ENCODE measurements at regions not wholly inside any gene's neighbourhood (a gene's known extent, or its start where the extent isn't known, plus 50 kb on each side); places are given as distances from the start of the nearest gene placed in this dataset.
"Not testable (repeated sequence)": the region's sequence is repeated elsewhere in the genome, so short reads cannot be mapped to it uniquely, and the experiment has no call there.

- no peak for DNase-seq (ENCODE audit: low read depth)
These were observed 244.4 kb downstream of the DLEU7 start for GRCh38 chr13:50599046-50599445.

DNA sequence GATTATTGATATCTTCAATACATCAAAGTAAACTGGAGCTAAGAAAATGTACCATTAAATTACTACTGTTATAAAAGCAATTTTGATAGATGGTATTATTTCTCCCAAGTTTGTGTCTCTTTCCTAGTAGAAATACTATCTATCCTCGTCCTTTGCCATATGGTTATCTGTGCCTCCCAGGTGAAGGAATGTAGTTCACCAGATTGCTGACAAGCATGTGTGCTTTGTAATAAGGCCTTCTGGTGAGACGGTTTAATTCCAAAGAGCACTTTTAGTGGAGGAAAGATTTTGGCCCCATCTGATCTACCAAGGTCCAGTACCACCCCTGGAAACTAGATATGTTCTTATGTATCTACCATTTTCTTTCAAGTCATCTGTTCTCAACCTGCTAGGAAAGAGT lies 243.6 kb downstream of the DLEU7 start:
- no peak for DNase-seq (ENCODE audit: low read depth)

GRCh38 chr13:50608370-50608769 lies 235.1 kb downstream of the DLEU7 start:
- DNase-seq (ENCODE audit: low read depth) = no peak

- no peak for DNase-seq (ENCODE audit: low read depth)
These were observed 234.5 kb downstream of the DLEU7 start for GRCh38 chr13:50609011-50609410.

GRCh38 chr13:50610238-50610637 lies 233.3 kb downstream of the DLEU7 start:
- no peak for DNase-seq (ENCODE audit: low read depth)

DNA sequence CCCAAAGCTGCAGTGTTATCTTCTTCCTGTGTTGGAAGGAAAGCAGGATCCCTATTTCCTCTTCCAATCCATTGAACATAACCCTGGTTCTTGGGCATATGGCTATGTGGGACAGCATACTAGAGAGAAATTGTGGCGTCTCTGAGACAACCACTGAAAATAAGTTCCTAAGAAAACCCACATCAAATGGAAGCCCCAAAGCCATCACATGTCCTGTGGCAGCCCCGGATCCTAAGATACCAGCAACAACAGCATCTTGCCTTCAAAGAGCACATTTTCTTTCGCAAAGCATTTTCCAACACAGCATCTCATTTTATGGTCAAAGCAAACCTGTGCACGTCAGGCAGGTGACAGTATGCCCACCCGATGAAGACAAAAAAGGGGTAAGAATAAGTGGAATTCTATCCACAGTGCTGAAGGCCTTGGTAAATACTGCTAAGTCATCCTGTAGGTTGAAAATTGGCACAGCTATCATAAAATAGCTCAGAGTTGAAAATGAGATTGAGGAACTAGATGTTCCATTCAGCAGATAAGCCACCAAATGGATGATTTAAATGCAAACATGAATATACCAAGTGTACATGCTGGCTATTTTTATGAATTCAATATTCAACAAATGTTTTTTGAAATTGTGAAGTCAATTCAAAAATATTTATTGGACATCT lies 232.2 kb downstream of the DLEU7 start:
- no peak for DNase-seq (ENCODE audit: low read depth)

DNA sequence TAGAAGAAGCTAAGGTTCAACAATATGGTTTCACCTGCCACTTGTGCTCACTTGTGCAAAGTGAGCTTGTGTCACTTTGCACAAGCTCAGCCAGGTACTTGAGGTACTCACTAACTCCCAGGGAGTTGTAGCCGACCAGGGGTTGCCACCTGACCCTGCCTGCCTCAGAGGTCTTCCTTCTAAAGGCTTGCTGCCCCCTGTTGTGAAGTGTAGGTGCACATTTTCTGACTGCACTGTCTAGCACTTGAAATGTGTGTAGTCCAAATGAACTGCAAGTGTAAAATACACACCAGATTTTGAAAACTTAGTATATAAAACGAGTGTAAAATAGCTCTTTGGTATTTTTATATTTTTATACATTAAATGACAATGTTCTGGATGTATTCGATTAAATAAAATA lies 230.8 kb downstream of the DLEU7 start:
- no peak for DNase-seq (ENCODE audit: low read depth)

GRCh38 chr13:50613356-50613831 lies 230.1 kb downstream of the DLEU7 start:
- no peak for DNase-seq (ENCODE audit: low read depth)

DNA sequence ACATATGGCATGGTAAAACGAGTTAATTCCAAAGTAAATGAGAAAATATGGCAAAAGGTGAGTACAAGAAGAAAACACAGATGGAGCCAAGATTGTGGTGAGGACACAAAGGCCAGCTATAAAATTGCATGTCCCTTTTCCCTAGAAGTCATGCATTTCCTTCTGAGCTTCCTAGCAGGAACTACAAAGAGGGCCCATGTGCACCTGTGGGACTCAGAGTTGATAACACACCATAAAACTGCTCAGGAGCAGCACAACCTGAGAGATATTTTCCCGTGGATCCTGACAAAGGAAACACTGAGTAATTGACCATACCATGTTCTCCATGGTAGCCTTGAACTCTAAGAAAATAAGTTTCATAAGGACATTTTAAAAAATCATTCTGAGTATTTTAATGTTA lies 228.3 kb downstream of the DLEU7 start:
- no peak for DNase-seq (ENCODE audit: low read depth)

DNA sequence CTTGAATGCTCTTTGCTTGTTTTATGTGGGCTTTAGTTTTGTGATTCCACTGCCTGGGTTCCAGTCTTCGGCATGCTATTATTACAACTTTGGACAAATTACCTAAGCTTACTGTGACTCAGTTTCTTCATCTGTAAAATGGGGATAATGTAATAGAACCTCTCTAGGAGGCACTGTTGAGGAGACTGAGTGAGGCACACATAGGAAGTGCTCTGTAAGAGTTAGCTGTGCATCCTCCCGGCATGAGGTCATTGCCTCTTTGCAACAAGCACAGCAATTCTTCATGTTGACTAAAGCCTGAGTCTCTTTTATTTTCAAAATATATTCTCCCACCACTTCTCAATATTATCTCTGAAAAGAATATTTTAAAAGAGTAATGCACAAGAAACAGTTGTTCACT lies 227.4 kb downstream of the DLEU7 start:
- DNase-seq (ENCODE audit: low read depth) = peak; percentile 80

DNA sequence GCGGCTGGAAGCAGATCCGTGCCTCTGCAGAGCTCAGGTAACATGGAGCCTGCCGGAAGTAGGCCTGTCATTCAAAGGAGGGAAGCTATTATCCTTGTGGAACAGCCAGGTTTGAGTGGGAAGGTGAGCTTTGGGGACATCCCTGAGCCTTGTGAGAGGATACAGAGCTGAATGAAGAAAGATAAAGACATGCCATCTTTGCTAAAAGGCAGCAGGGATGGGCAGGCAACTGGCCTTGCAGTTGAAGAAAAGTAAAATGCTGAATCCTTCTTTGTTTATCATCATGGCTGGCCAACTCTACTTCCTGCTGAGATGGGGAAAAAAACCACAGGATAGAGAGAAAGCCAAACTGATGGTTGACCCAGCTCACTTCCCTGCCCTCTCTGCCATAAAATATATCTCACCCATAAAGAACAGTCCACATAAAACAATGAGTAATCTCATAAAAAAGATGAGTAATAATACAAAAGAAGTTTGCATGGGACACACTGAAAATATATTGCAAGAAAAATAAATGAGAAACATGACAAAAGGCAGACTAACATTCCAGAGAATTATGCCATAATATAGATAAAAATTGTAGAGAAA lies 226.3 kb downstream of the DLEU7 start:
- peak; percentile 72 for DNase-seq (ENCODE audit: low read depth)

- no peak for DNase-seq (ENCODE audit: low read depth)
These were observed 225.3 kb downstream of the DLEU7 start for GRCh38 chr13:50618206-50618605.

GRCh38 chr13:50626101-50626547 lies 217.4 kb downstream of the DLEU7 start:
- DNase-seq (ENCODE audit: low read depth) = peak; percentile 96

GRCh38 chr13:50627111-50627510 lies 216.4 kb downstream of the DLEU7 start:
- DNase-seq (ENCODE audit: low read depth) = peak; percentile 58

DNA sequence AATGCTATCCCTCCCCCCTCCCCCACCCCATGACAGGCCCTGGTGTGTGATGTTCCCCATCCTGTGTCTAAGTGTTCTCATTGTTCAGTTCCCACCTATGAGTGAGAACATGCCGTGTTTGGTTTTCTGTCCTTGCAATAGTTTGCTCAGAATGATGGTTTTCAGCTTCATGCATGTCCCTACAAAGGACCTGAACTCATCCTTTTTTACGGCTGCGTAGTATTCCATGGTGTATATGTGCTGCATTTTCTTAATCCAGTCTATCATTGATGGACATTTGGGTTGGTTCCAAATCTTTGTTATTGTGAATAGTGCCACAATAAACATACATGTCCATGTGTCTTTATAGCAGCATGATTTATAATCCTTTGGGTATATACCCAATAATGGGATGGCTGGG lies 215.0 kb downstream of the DLEU7 start:
- not testable (repeated sequence) for DNase-seq (ENCODE audit: low read depth)

- DNase-seq (ENCODE audit: low read depth) = peak; percentile 58
These were observed 214.0 kb downstream of the DLEU7 start for GRCh38 chr13:50629497-50629896.

DNA sequence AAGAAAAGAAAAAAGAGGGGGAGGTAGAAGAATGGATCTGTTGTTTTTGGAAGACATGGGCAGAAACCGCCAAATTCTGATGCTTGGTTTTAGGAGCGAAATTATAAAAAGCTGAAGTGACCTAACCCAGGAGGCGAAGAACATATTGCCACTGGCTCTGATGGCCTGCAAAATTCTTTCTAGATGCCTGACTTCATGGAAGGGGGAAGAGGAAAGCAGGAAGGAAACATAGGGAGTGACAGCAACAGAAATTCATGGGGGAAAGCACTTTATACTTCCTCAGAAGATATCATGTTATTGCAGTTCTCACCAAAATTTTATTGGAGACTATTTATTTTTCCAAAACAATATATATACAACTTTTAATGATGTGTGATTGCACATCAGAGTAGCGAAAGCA lies 213.5 kb downstream of the DLEU7 start:
- no peak for DNase-seq (ENCODE audit: low read depth)

- DNase-seq (ENCODE audit: low read depth) = peak; percentile 33
These were observed 212.5 kb downstream of the DLEU7 start for GRCh38 chr13:50631041-50631440.

DNA sequence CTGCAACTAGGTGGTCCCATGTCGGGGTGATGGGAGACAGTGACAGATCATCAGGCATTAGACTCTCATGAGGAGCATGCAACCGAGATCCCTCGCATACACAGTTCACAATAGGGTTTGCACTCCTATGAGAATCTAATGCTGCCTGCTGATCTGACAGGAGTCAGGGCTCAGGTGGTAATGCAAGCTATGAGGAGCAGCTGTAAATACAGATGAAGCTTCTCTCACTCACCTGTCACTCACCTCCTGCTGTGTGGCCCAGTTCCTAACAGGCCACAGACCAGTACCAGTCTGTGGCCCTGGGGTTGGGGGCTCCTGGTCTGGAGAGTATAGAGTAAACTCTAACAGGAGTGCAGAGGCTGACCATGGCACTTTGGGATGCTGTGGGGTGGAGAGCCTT lies 209.2 kb downstream of the DLEU7 start:
- DNase-seq (ENCODE audit: low read depth) = no peak

GRCh38 chr13:50635504-50635903 lies 208.0 kb downstream of the DLEU7 start:
- DNase-seq (ENCODE audit: low read depth) = peak; percentile 74

DNA sequence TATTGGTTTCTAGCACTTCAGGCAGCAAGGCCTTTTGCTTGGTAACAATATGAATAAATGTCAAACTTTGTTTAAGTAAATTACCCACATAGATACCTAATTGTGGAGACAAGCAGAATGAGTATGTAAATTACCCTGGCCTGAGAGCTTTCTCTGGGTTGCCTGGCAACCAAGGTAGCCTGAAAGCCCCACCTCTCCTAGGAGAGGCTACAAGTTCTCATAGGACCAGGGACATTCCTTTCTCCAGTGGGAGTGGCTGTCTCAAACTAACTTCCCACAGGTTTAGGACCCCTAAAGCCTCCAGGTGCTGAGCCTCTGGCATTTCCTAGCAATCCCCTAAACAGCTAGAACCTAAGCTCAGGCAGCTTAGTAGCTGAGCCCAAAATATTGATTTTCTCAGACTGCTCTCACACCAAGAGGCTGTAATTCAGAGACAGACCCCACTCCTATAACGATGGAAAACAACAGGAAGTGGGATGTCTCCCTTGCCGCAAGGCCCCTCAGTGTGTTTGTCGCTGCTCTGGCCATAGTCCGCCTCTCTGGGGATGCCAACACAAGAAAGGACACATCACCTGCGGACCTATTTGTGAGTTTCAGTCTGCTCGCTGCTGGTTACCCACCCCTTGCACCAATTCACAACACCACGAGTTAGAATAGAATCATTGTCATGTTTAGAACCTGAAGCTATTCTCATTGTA lies 207.3 kb downstream of the DLEU7 start:
- peak; percentile 18 for DNase-seq (ENCODE audit: low read depth)

GRCh38 chr13:50643060-50643459 lies 200.4 kb downstream of the DLEU7 start:
- DNase-seq (ENCODE audit: low read depth) = no peak
